ENCODE measurements at regions not wholly inside any gene's neighbourhood (a gene's known extent, or its start where the extent isn't known, plus 50 kb on each side); places are given as distances from the start of the nearest gene placed in this dataset.

GRCh38 chr6:40169878-40170277, 235.6 kb upstream of the MOCS1 start:
- no peak for DNase-seq (ENCODE audit: low read depth)
- no peak for TF ChIP-seq CTCF (IDR thresholded peaks at IDR 0.05; ENCODE audit: low read length, missing control alignments)
- H3K4me3 ChIP-seq (replicated peaks; ENCODE audit: low read depth, low read length) = no peak overlapping the region

- DNase-seq (ENCODE audit: low read depth) = no peak
- no peak overlapping the region for H3K4me3 ChIP-seq (replicated peaks; ENCODE audit: low read depth, low read length)
- no peak for TF ChIP-seq CTCF (IDR thresholded peaks at IDR 0.05; ENCODE audit: low read length, missing control alignments)
Measured at GRCh38 chr6:40166963-40167362, 232.7 kb upstream of the MOCS1 start.

GRCh38 chr6:40165036-40165709, 230.9 kb upstream of the MOCS1 start:
- no peak for TF ChIP-seq CTCF (IDR thresholded peaks at IDR 0.05; ENCODE audit: low read length, missing control alignments)
- no peak overlapping the region for H3K4me3 ChIP-seq (replicated peaks; ENCODE audit: low read depth, low read length)

GRCh38 chr6:40164345-40164755, 230.1 kb upstream of the MOCS1 start:
- no peak for TF ChIP-seq CTCF (IDR thresholded peaks at IDR 0.05; ENCODE audit: low read length, missing control alignments)
- no peak overlapping the region for H3K4me3 ChIP-seq (replicated peaks; ENCODE audit: low read depth, low read length)
- no peak for DNase-seq (ENCODE audit: low read depth)

More at GRCh38 chr6:40165036-40165709, 230.9 kb upstream of the MOCS1 start:
- no peak for DNase-seq (ENCODE audit: low read depth)

- TF ChIP-seq CTCF (IDR thresholded peaks at IDR 0.05; ENCODE audit: low read length, missing control alignments) = no peak
- no peak overlapping the region for H3K4me3 ChIP-seq (replicated peaks; ENCODE audit: low read depth, low read length)
- DNase-seq (ENCODE audit: low read depth) = no peak
Measured at GRCh38 chr6:40163924-40164323, 229.7 kb upstream of the MOCS1 start.

GRCh38 chr6:40162074-40162473, 227.8 kb upstream of the MOCS1 start:
- no peak overlapping the region for H3K4me3 ChIP-seq (replicated peaks; ENCODE audit: low read depth, low read length)
- no peak for TF ChIP-seq CTCF (IDR thresholded peaks at IDR 0.05; ENCODE audit: low read length, missing control alignments)
- no peak for DNase-seq (ENCODE audit: low read depth)

GRCh38 chr6:40160826-40161225, 226.6 kb upstream of the MOCS1 start:
- no peak for DNase-seq (ENCODE audit: low read depth)
- TF ChIP-seq CTCF (IDR thresholded peaks at IDR 0.05; ENCODE audit: low read length, missing control alignments) = no peak
- H3K4me3 ChIP-seq (replicated peaks; ENCODE audit: low read depth, low read length) = no peak overlapping the region
